ENCODE measurements at regions not wholly inside any gene's neighbourhood (a gene's known extent, or its start where the extent isn't known, plus 50 kb on each side); places are given as distances from the start of the nearest gene placed in this dataset.
"Not testable (repeated sequence)": the region's sequence is repeated elsewhere in the genome, so short reads cannot be mapped to it uniquely, and the experiment has no call there.

- DNase-seq = no peak
These were observed 492.0 kb upstream of the MAGEB18 start for GRCh38 chrX:25646156-25646555.

GRCh38 chrX:25648790-25649189 is 489.4 kb upstream of the MAGEB18 start:
- DNase-seq = no peak

GRCh38 chrX:25650216-25650820 is 487.8 kb upstream of the MAGEB18 start:
- no peak for DNase-seq

- DNase-seq = no peak
These were observed 478.8 kb upstream of the MAGEB18 start for GRCh38 chrX:25659317-25659716.

- no peak for DNase-seq
These were observed 474.4 kb upstream of the MAGEB18 start for GRCh38 chrX:25663701-25664100.

- no peak for DNase-seq
These were observed 472.7 kb upstream of the MAGEB18 start for GRCh38 chrX:25665431-25665830.

GRCh38 chrX:25667681-25668080 is 470.5 kb upstream of the MAGEB18 start:
- no peak for DNase-seq

- DNase-seq = no peak
These were observed 463.4 kb upstream of the MAGEB18 start for GRCh38 chrX:25674776-25675175.

GRCh38 chrX:25701876-25702275 is 436.3 kb upstream of the MAGEB18 start:
- DNase-seq = no peak

- DNase-seq = no peak
These were observed 421.0 kb upstream of the MAGEB18 start for GRCh38 chrX:25717122-25717521.

- no peak for DNase-seq
These were observed 416.6 kb upstream of the MAGEB18 start for GRCh38 chrX:25721564-25721963.

GRCh38 chrX:25726539-25726938 is 411.6 kb upstream of the MAGEB18 start:
- DNase-seq = no peak

GRCh38 chrX:25733148-25733547 is 405.0 kb upstream of the MAGEB18 start:
- DNase-seq = no peak

GRCh38 chrX:25737540-25737939 is 400.6 kb upstream of the MAGEB18 start:
- DNase-seq = no peak

- DNase-seq = no peak
These were observed 395.8 kb upstream of the MAGEB18 start for GRCh38 chrX:25742334-25742733.

GRCh38 chrX:25754399-25754798 is 383.7 kb upstream of the MAGEB18 start:
- DNase-seq = no peak

GRCh38 chrX:25755194-25755593 is 382.9 kb upstream of the MAGEB18 start:
- no peak for DNase-seq

GRCh38 chrX:25762656-25763055 is 375.5 kb upstream of the MAGEB18 start:
- no peak for DNase-seq

GRCh38 chrX:25771853-25772252 is 366.3 kb upstream of the MAGEB18 start:
- not testable (repeated sequence) for DNase-seq

GRCh38 chrX:25797796-25798195 is 340.3 kb upstream of the MAGEB18 start:
- not testable (repeated sequence) for DNase-seq

GRCh38 chrX:25805744-25806143 is 332.4 kb upstream of the MAGEB18 start:
- DNase-seq = no peak

GRCh38 chrX:25807022-25807421 is 331.1 kb upstream of the MAGEB18 start:
- no peak for DNase-seq

GRCh38 chrX:25810202-25810601 is 327.9 kb upstream of the MAGEB18 start:
- no peak for DNase-seq

GRCh38 chrX:25819879-25820278 is 318.3 kb upstream of the MAGEB18 start:
- no peak for DNase-seq

- DNase-seq = no peak
These were observed 287.0 kb upstream of the MAGEB18 start for GRCh38 chrX:25851141-25851540.

Measured in islet precursor cell (in vitro differentiated cells).